H9 (cell line): ENCODE measurements at regions not wholly inside any gene's neighbourhood (a gene's known extent, or its start where the extent isn't known, plus 50 kb on each side); places are given as distances from the start of the nearest gene placed in this dataset.

Source experiments
- DNase-seq: peaks from one replicate; pipeline ENCODE4 v3.0.0-alpha.2; 2017
- H2AFZ ChIP-seq: one replicate; pipeline ENCODE4 v1.6.1; 2013; ENCODE audit warnings: mild to moderate bottlenecking, low read length, control low read depth, moderate library complexity
- H2AK5ac ChIP-seq: 2 replicates; pipeline ENCODE4 v1.6.1; 2013; ENCODE audit warnings: low read length, control low read depth, mixed read lengths; ENCODE audit not compliant: insufficient read length
- H2BK120ac ChIP-seq: one replicate; pipeline ENCODE4 v1.6.1; 2013; ENCODE audit warnings: low read depth, mild to moderate bottlenecking, low read length, control low read depth, inconsistent platforms; ENCODE audit not compliant: poor library complexity, severe bottlenecking
- H2BK12ac ChIP-seq: 2 replicates; pipeline ENCODE4 v1.6.1; 2013; ENCODE audit warnings: low read length, control low read depth, mixed read lengths, low read depth; ENCODE audit not compliant: insufficient read length
- H2BK15ac ChIP-seq: 2 replicates; pipeline ENCODE4 v1.6.1; 2013; ENCODE audit warnings: low read depth, low read length, control low read depth
- H2BK20ac ChIP-seq: one replicate; pipeline ENCODE4 v1.6.1; 2013; ENCODE audit warnings: low read depth, mild to moderate bottlenecking, low read length, control low read depth, inconsistent platforms; ENCODE audit not compliant: poor library complexity, severe bottlenecking
- H2BK5ac ChIP-seq: 2 replicates; pipeline ENCODE4 v1.6.1; 2013; ENCODE audit warnings: low read length, control low read depth, mixed read lengths; ENCODE audit not compliant: insufficient read length
- H3K14ac ChIP-seq: 2 replicates; pipeline ENCODE4 v1.6.1; 2013; ENCODE audit warnings: low read length, control low read depth; ENCODE audit not compliant: insufficient read depth
- H3K18ac ChIP-seq: 2 replicates; pipeline ENCODE4 v1.6.1; 2013; ENCODE audit warnings: low read depth, mild to moderate bottlenecking, mixed read lengths, low read length, control low read depth; ENCODE audit not compliant: insufficient read length
- H3K23ac ChIP-seq: 2 replicates; pipeline ENCODE4 v1.6.1; 2013; ENCODE audit warnings: low read length, control low read depth, mixed read lengths, low read depth; ENCODE audit not compliant: insufficient read length
- H3K23me2 ChIP-seq: 2 replicates; pipeline ENCODE4 v1.6.1; 2013; ENCODE audit warnings: low read depth, mild to moderate bottlenecking, mixed read lengths, low read length, control low read depth; ENCODE audit not compliant: insufficient read length, poor library complexity, severe bottlenecking
- H3K27ac ChIP-seq: 2 replicates; pipeline ENCODE4 v1.5.1; 2013; ENCODE audit warnings: low read length, control low read depth, mixed read lengths, low read depth; ENCODE audit not compliant: insufficient read length
- H3K27me3 ChIP-seq: 2 replicates; pipeline ENCODE4 v1.6.1; 2013; ENCODE audit warnings: low read length, control low read depth, inconsistent platforms; ENCODE audit not compliant: insufficient read depth
- H3K4ac ChIP-seq: 2 replicates; pipeline ENCODE4 v1.6.1; 2013; ENCODE audit warnings: low read depth, mild to moderate bottlenecking, control low read depth, inconsistent platforms, low read length, moderate library complexity
- H3K4me1 ChIP-seq: 2 replicates; pipeline ENCODE4 v1.6.1; 2013; ENCODE audit warnings: low read length, control low read depth, inconsistent platforms; ENCODE audit not compliant: insufficient read depth
- H3K4me2 ChIP-seq: 2 replicates; pipeline ENCODE4 v1.6.1; 2013; ENCODE audit warnings: low read length, control low read depth, mixed read lengths; ENCODE audit not compliant: insufficient read length, insufficient read depth
- H3K56ac ChIP-seq: 2 replicates; pipeline ENCODE4 v1.6.1; 2013; ENCODE audit warnings: low read depth, mild to moderate bottlenecking, mixed read lengths, low read length, control low read depth; ENCODE audit not compliant: insufficient read length
- H3K79me1 ChIP-seq: 2 replicates; pipeline ENCODE4 v1.6.1; 2013; ENCODE audit warnings: low read depth, mild to moderate bottlenecking, moderate library complexity, low read length, control low read depth, inconsistent platforms; ENCODE audit not compliant: insufficient read depth, poor library complexity, severe bottlenecking
- H3K79me2 ChIP-seq: 2 replicates; pipeline ENCODE4 v1.6.1; 2013; ENCODE audit warnings: low read length, control low read depth, inconsistent platforms; ENCODE audit not compliant: insufficient read depth
- H3K9ac ChIP-seq: 2 replicates; pipeline ENCODE4 v1.6.1; 2013; ENCODE audit warnings: low read length, control low read depth, mixed read lengths; ENCODE audit not compliant: insufficient read length; ENCODE audit errors: extremely low read depth
- H3K9me3 ChIP-seq: one replicate; pipeline ENCODE4 v1.6.1; 2013; ENCODE audit warnings: low read depth, low read length, inconsistent platforms; ENCODE audit not compliant: control insufficient read depth
- H3T11ph ChIP-seq: one replicate; pipeline ENCODE4 v1.6.1; 2013; ENCODE audit warnings: mild to moderate bottlenecking, low read length, control low read depth, inconsistent platforms
- H4K20me1 ChIP-seq: one replicate; pipeline ENCODE4 v1.6.1; 2013; ENCODE audit not compliant: control insufficient read depth, insufficient read length, insufficient read depth
- H4K5ac ChIP-seq: 2 replicates; pipeline ENCODE4 v1.6.1; 2013; ENCODE audit warnings: low read depth, mild to moderate bottlenecking, mixed read lengths, low read length, control low read depth; ENCODE audit not compliant: insufficient read length
- H4K8ac ChIP-seq: replicated peaks from 2 replicates; pipeline ENCODE4 v1.6.1; 2013; ENCODE audit warnings: low read length, control low read depth, mixed read lengths, low read depth; ENCODE audit not compliant: insufficient read length
- H4K91ac ChIP-seq: 2 replicates; pipeline ENCODE4 v1.6.1; 2013; ENCODE audit warnings: low read depth, mild to moderate bottlenecking, moderate library complexity, mixed read lengths, low read length, control low read depth; ENCODE audit not compliant: insufficient read length
- H3K27ac Mint-ChIP-seq, 3 experiments: 2 replicates in 2 of 3; 3 replicates in 1 of 3; pipeline ENCODE4 v1.8.0; 2020 to 2021; ENCODE audit warnings: mixed read lengths in 3 of 3, mild to moderate bottlenecking in 1 of 3, moderate library complexity in 1 of 3
- H3K27me3 Mint-ChIP-seq: 2 replicates; pipeline ENCODE4 v1.8.0; 2021; ENCODE audit warnings: low read depth, mild to moderate bottlenecking, moderate library complexity, mixed read lengths
- H3K36me3 Mint-ChIP-seq, 3 experiments: 2 replicates in 2 of 3; 3 replicates in 1 of 3; pipeline ENCODE4 v1.8.0; 2020 to 2021; ENCODE audit warnings: low read depth in 3 of 3, mixed read lengths in 3 of 3; ENCODE audit not compliant: insufficient read depth in 1 of 3
- H3K4me1 Mint-ChIP-seq, 2 experiments: 2 replicates each; pipeline ENCODE4 v1.8.0; 2020; ENCODE audit warnings: mixed read lengths in 2 of 2
- H3K4me3 Mint-ChIP-seq, 2 experiments: 2 replicates in 1 of 2; 3 replicates in 1 of 2; pipeline ENCODE4 v1.8.0; 2020 to 2021; ENCODE audit warnings: mild to moderate bottlenecking in 2 of 2, mixed read lengths in 2 of 2, moderate library complexity in 1 of 2
- H3K9me3 Mint-ChIP-seq, 2 experiments: 2 replicates in 1 of 2; 3 replicates in 1 of 2; pipeline ENCODE4 v1.8.0; 2020; ENCODE audit warnings: mild to moderate bottlenecking in 2 of 2, mixed read lengths in 2 of 2, moderate library complexity in 1 of 2
- CTCF ChIP-seq: fragments of 200-600 bp; sonication (generic); conservative IDR thresholded peaks from 3 replicates; pipeline ENCODE4 v1.8.0; 2021; ENCODE audit warnings: antibody characterized with exemption, mild to moderate bottlenecking
- WGBS: extraction: QIAGEN DNeasy Blood & Tissue Kit; methylation state at CpG from one replicate; pipeline ENCODE4 v1.1.7; 2013; ENCODE audit warnings: missing lambda C conversion rate, low lambda C conversion rate, mixed read lengths; ENCODE audit not compliant: insufficient read length; ENCODE audit errors: extremely low coverage; 5-methylcytosine and 5-hydroxymethylcytosine counted together

GRCh38 chr5:74966141-74967026 lies 86.0 kb downstream of the GCNT4 start:
- Histone ChIP-seq H3K9ac (no peak overlapping the region), H3K18ac (no peak overlapping the region), H2BK12ac (no peak overlapping the region), H4K91ac (no peak overlapping the region), H3K14ac (no peak overlapping the region), H2BK5ac (no peak overlapping the region), H3K79me2 (no peaks in the 10 kb centered on the region), H3K4ac (no peak overlapping the region), H2BK20ac (no peak overlapping the region), H4K20me1 (no peaks in the 10 kb centered on the region), H3K23me2 (no peaks in the 10 kb centered on the region), H3K56ac (no peak overlapping the region), H4K5ac (no peak overlapping the region), H4K8ac (no peak overlapping the region), H3K79me1 (no peaks in the 10 kb centered on the region), H2AFZ (no peak overlapping the region), H2BK15ac (no peak overlapping the region), H3K27me3 (no peaks in the 10 kb centered on the region), H3K4me1 (no peaks in the 10 kb centered on the region), H2BK120ac (no peak overlapping the region), H3T11ph (no peak overlapping the region), H3K27ac (no peak overlapping the region), H3K23ac (no peak overlapping the region), H3K9me3 (no peaks in the 10 kb centered on the region), H2AK5ac (no peak overlapping the region), H3K4me2 (no peak overlapping the region)
- Mint-ChIP-seq H3K4me1 (no peaks in the 10 kb centered on the region), H3K27ac (no peak overlapping the region), H3K4me3 (no peak overlapping the region), H3K9me3 (no peaks in the 10 kb centered on the region), H3K27me3 (no peaks in the 10 kb centered on the region), H3K36me3 (no peaks in the 10 kb centered on the region)
- TF ChIP-seq CTCF = no peak
- WGBS = no CpG with 5 or more reads among the region's 6 CpGs
- no peak for DNase-seq
